Natural killer cell (primary cell): ENCODE measurements at regions not wholly inside any gene's neighbourhood (a gene's known extent, or its start where the extent isn't known, plus 50 kb on each side); places are given as distances from the start of the nearest gene placed in this dataset.

Source experiments
- ATAC-seq, 3 donors: fragments of 150-1000 bp in 2 of 3; fragments of 200-7000 bp in 1 of 3; cut with Tn5 transposase; 1 replicate in 1 of 3; 2 replicates in 2 of 3; pipeline ENCODE4 v1.10.0; 2021; ENCODE audit warnings: mild to moderate bottlenecking in 2 of 3, moderate library complexity in 2 of 3
- DNase-seq, 2 donors: peaks; one replicate each; pipeline versions ENCODE4 v3.0.0 to v3.0.0-alpha.2; 2013 to 2021; ENCODE audit warnings: mixed read lengths in 1 of 2
- H3K27ac ChIP-seq: one replicate; pipeline ENCODE4 v1.5.1; 2013; ENCODE audit warnings: mild to moderate bottlenecking, low read length
- H3K27me3 ChIP-seq: one replicate; pipeline ENCODE4 v1.6.1; 2013; ENCODE audit warnings: low read length; ENCODE audit not compliant: control insufficient read depth, insufficient read depth
- H3K36me3 ChIP-seq: one replicate; pipeline ENCODE4 v1.6.1; 2013; ENCODE audit warnings: low read length; ENCODE audit not compliant: control insufficient read depth, insufficient read depth
- H3K4me1 ChIP-seq: one replicate; pipeline ENCODE4 v1.6.1; 2013; ENCODE audit warnings: low read length; ENCODE audit not compliant: control insufficient read depth, insufficient read depth
- H3K4me3 ChIP-seq: one replicate; pipeline ENCODE4 v1.5.1; 2013; ENCODE audit warnings: low read length
- H3K9me3 ChIP-seq: one replicate; pipeline ENCODE4 v1.6.1; 2013; ENCODE audit warnings: low read length; ENCODE audit not compliant: control insufficient read depth, insufficient read depth
- H3K27ac Mint-ChIP-seq, 2 donors: one replicate each; pipeline ENCODE4 v1.8.0; 2022; ENCODE audit warnings: mild to moderate bottlenecking in 2 of 2, mixed read lengths in 2 of 2, moderate library complexity in 1 of 2
- H3K27me3 Mint-ChIP-seq, 2 donors: one replicate each; pipeline ENCODE4 v1.8.0; 2022; ENCODE audit warnings: low read depth in 2 of 2, mixed read lengths in 2 of 2
- H3K36me3 Mint-ChIP-seq: one replicate; pipeline ENCODE4 v1.8.0; 2022; ENCODE audit warnings: mixed read lengths
- H3K4me1 Mint-ChIP-seq, 2 donors: one replicate each; pipeline ENCODE4 v1.8.0; 2022; ENCODE audit warnings: mixed read lengths in 2 of 2
- H3K4me3 Mint-ChIP-seq: one replicate; pipeline ENCODE4 v1.8.0; 2022; ENCODE audit warnings: mild to moderate bottlenecking, moderate library complexity, mixed read lengths
- H3K9me3 Mint-ChIP-seq, 2 donors: one replicate each; pipeline ENCODE4 v1.8.0; 2022; ENCODE audit warnings: mixed read lengths in 2 of 2
- WGBS: methylation state at CpG from one replicate; pipeline ENCODE4 v1.1.7; 2013; ENCODE audit warnings: missing lambda C conversion rate; ENCODE audit not compliant: insufficient coverage; 5-methylcytosine and 5-hydroxymethylcytosine counted together
- intact Hi-C: fragments of 100-400 bp; cut with micrococcal nuclease; formaldehyde crosslinking; loops from one replicate; pipeline ENCODE4 v1.14.2; 2022
- TF ChIP-seq, protein P1 (sequence below): fragments of 200-600 bp; IDR thresholded peaks from one replicate; pipeline ENCODE4 v1.8.0; 2022; ENCODE audit warnings: antibody characterized with exemption

DNA sequence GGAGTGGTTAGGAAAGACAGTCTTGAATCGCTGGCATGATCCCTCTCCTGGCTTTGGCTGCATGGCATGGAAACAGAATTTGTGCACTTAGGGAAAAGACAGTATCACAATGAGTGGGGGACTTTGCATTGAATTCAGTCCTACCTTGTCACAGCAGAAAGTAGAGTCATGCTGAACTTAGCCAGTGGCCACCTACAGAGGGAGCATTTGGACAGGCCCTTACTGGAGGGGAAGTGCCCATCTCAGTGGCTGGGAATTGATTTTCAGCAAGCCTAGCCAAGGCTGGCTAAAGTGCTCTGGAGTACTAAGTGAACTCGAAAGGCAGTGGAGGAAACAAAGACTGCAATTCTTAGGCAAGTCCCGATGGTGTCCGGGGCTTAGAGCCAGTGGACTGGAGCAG, 364.3 kb upstream of the TOM1L1 start:
- no peaks in the 10 kb centered on the region for H3K4me1 Mint-ChIP-seq
- WGBS = 86% methylated on average over 4 of the region's 4 CpGs
- Histone ChIP-seq H3K27ac (no peak overlapping the region), H3K4me3 (no peak overlapping the region), H3K36me3 (no peaks in the 10 kb centered on the region), H3K27me3 (no peaks in the 10 kb centered on the region), H3K4me1 (no peaks in the 10 kb centered on the region), H3K9me3 (peaks cover 10% of the 10 kb centered on the region)
- H3K9me3 Mint-ChIP-seq = peaks cover 21 to 24% of the 10 kb centered on the region in 2 donors
- H3K27ac Mint-ChIP-seq = no peak overlapping the region
- no peaks in the 10 kb centered on the region for H3K27me3 Mint-ChIP-seq
- DNase-seq = no peak
- TF ChIP-seq, protein P1, sequence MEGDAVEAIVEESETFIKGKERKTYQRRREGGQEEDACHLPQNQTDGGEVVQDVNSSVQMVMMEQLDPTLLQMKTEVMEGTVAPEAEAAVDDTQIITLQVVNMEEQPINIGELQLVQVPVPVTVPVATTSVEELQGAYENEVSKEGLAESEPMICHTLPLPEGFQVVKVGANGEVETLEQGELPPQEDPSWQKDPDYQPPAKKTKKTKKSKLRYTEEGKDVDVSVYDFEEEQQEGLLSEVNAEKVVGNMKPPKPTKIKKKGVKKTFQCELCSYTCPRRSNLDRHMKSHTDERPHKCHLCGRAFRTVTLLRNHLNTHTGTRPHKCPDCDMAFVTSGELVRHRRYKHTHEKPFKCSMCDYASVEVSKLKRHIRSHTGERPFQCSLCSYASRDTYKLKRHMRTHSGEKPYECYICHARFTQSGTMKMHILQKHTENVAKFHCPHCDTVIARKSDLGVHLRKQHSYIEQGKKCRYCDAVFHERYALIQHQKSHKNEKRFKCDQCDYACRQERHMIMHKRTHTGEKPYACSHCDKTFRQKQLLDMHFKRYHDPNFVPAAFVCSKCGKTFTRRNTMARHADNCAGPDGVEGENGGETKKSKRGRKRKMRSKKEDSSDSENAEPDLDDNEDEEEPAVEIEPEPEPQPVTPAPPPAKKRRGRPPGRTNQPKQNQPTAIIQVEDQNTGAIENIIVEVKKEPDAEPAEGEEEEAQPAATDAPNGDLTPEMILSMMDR = no peak
- intact Hi-C loops = no loop called here
- no peak overlapping the region for H3K4me3 Mint-ChIP-seq
- H3K36me3 Mint-ChIP-seq = no peaks in the 10 kb centered on the region
- no peak for ATAC-seq

- peaks cover 10% of the 10 kb centered on the region for H3K9me3 ChIP-seq
- H3K4me1 Mint-ChIP-seq = no peaks in the 10 kb centered on the region
- DNase-seq (no peak), ATAC-seq (no peak)
- no peaks in the 10 kb centered on the region for H3K27me3 Mint-ChIP-seq
- WGBS = 92% methylated on average over 3 of the region's 3 CpGs
- TF ChIP-seq, protein P1 = no peak
- peaks cover 20 to 32% of the 10 kb centered on the region in 2 donors for H3K9me3 Mint-ChIP-seq
- H3K36me3 Mint-ChIP-seq = no peaks in the 10 kb centered on the region
- no peak overlapping the region for H3K4me3 Mint-ChIP-seq
- no peak overlapping the region for H3K27ac Mint-ChIP-seq
- H3K36me3 ChIP-seq = no peaks in the 10 kb centered on the region
- no peak overlapping the region for H3K4me3 ChIP-seq
- H3K4me1 ChIP-seq = no peaks in the 10 kb centered on the region
- intact Hi-C loops = no loop called here
- no peak overlapping the region for H3K27ac ChIP-seq
- no peaks in the 10 kb centered on the region for H3K27me3 ChIP-seq
These were observed 363.0 kb upstream of the TOM1L1 start for GRCh38 chr17:54537656-54538055.

GRCh38 chr17:54544249-54544648, 356.4 kb upstream of the TOM1L1 start:
- Histone ChIP-seq H3K27ac (no peak overlapping the region), H3K4me3 (no peak overlapping the region), H3K4me1 (no peaks in the 10 kb centered on the region), H3K36me3 (no peaks in the 10 kb centered on the region), H3K27me3 (no peaks in the 10 kb centered on the region), H3K9me3 (no peaks in the 10 kb centered on the region)
- H3K4me1 Mint-ChIP-seq = no peaks in the 10 kb centered on the region
- intact Hi-C loops = no loop called here
- H3K27ac Mint-ChIP-seq = no peak overlapping the region
- peaks cover 16 to 39% of the 10 kb centered on the region in 2 donors for H3K9me3 Mint-ChIP-seq
- no peaks in the 10 kb centered on the region for H3K36me3 Mint-ChIP-seq
- TF ChIP-seq, protein P1 = no peak
- DNase-seq (no peak), ATAC-seq (no peak)
- H3K4me3 Mint-ChIP-seq = no peak overlapping the region
- WGBS = 71% methylated on average over 4 of the region's 4 CpGs
- no peaks in the 10 kb centered on the region for H3K27me3 Mint-ChIP-seq

- no peak overlapping the region for H3K4me3 ChIP-seq
- Mint-ChIP-seq H3K4me1 (no peaks in the 10 kb centered on the region), H3K9me3 (peaks cover 22 to 37% of the 10 kb centered on the region in 2 donors), H3K27ac (no peak overlapping the region), H3K27me3 (no peaks in the 10 kb centered on the region), H3K36me3 (no peaks in the 10 kb centered on the region), H3K4me3 (no peak overlapping the region)
- no CpG with 5 or more reads among the region's 1 CpG for WGBS
- no peak for ATAC-seq
- no peaks in the 10 kb centered on the region for H3K27me3 ChIP-seq
- no peak for DNase-seq
- intact Hi-C loops = no loop called here
- H3K36me3 ChIP-seq = no peaks in the 10 kb centered on the region
- TF ChIP-seq, protein P1 = no peak
- H3K9me3 ChIP-seq = peaks cover 6% of the 10 kb centered on the region
- H3K4me1 ChIP-seq = no peaks in the 10 kb centered on the region
- H3K27ac ChIP-seq = no peak overlapping the region
These were observed 340.8 kb upstream of the TOM1L1 start for GRCh38 chr17:54559883-54560282.
